Stimulated activated memory B cell treated with anti-CD40 and anti-IgM and Interleukin-4, amounts not matched to agents 10 μg/mL and 1 μg/mL and 100 μg/mL, for 72 hours (primary cell): ENCODE measurements at regions not wholly inside any gene's neighbourhood (a gene's known extent, or its start where the extent isn't known, plus 50 kb on each side); places are given as distances from the start of the nearest gene placed in this dataset.
"Not testable (repeated sequence)": the region's sequence is repeated elsewhere in the genome, so short reads cannot be mapped to it uniquely, and the experiment has no call there.

Experiments used
- ATAC-seq: fragments of 150-1000 bp; cut with Tn5 transposase; 2 replicates; pipeline ENCODE4 v1.10.0; 2021
- H3K27ac Mint-ChIP-seq: one replicate; pipeline ENCODE4 v1.8.0; 2022; ENCODE audit warnings: mild to moderate bottlenecking, mixed read lengths
- H3K27me3 Mint-ChIP-seq: one replicate; pipeline ENCODE4 v1.8.0; 2022; ENCODE audit warnings: mixed read lengths
- H3K36me3 Mint-ChIP-seq: one replicate; pipeline ENCODE4 v1.8.0; 2022; ENCODE audit warnings: mixed read lengths
- H3K4me1 Mint-ChIP-seq: one replicate; pipeline ENCODE4 v1.8.0; 2022; ENCODE audit warnings: mixed read lengths
- H3K4me3 Mint-ChIP-seq: one replicate; pipeline ENCODE4 v1.8.0; 2022; ENCODE audit warnings: mild to moderate bottlenecking, moderate library complexity, mixed read lengths
- H3K9me3 Mint-ChIP-seq: one replicate; pipeline ENCODE4 v1.8.0; 2022; ENCODE audit warnings: mixed read lengths

GRCh38 chr13:30072818-30073186, 222.4 kb upstream of the UBL3 start:
- H3K27ac Mint-ChIP-seq, result no peak overlapping the region
- no peak for ATAC-seq
- H3K36me3 Mint-ChIP-seq, result no peaks in the 10 kb centered on the region
- peaks cover 3% of the 10 kb centered on the region for H3K4me1 Mint-ChIP-seq
- peaks cover 18% of the 10 kb centered on the region for H3K27me3 Mint-ChIP-seq
- H3K4me3 Mint-ChIP-seq, result no peak overlapping the region
- H3K9me3 Mint-ChIP-seq, result no peaks in the 10 kb centered on the region

DNA sequence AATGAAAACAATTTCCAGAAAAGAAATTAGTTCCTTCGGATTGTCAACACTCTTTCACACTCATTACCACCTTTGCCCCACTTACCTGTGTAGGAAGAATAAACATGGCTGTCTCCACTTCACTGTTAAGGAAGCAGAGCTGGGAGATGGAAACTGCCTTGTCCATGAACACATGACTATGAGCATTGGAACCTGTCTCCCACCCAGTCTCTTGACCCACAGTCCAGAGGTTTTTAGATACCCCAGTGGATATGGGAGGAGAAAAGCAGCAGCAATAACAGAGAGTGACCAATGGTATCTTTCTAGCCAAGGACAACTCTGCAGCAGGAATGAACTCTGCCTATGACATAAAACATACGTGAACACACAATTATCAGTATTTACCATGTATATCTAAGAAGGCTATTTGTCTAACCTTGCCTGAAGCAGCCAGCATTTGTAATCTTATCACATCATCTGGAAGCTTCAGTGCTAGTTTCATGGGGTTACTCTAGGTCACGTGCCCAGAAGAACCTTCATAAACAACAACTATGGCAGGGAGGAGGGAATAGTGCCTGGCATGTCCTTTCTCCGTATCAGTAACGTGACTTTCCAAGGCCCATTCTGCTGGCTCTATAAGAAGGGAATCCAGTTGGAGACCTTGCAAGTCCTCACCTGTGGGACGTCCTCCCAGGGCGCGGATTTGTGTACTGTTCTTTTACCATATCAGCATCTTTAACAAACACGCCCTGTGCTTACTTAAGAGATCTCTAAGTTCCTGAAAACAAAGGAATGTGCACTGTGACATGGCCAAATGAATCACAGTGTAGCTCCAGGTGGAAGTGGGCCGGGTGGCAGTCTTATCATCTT, 221.8 kb upstream of the UBL3 start:
- no peaks in the 10 kb centered on the region for H3K4me1 Mint-ChIP-seq
- no peak overlapping the region for H3K27ac Mint-ChIP-seq
- H3K36me3 Mint-ChIP-seq, result no peaks in the 10 kb centered on the region
- H3K4me3 Mint-ChIP-seq, result no peak overlapping the region
- peaks cover 18% of the 10 kb centered on the region for H3K27me3 Mint-ChIP-seq
- no peaks in the 10 kb centered on the region for H3K9me3 Mint-ChIP-seq
- no peak for ATAC-seq

DNA sequence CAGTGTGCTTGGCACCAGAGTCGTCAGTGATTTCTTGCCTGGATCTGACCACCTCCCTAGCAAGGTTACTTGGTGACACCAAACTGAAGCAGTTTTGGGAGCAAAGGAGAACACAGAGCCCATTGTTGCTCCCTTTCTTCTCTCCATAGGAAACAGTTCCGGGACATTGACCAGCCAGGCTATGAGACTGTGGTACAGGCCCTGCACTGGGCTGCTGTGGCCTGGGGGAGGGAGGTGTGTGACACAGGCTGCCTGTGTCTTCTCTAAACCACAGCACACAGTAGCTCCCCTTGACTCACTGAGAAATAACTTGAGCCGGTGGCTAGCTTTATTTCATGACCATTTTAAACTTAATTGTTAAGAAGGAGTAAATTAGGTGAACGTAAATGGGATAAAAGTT, 214.8 kb upstream of the UBL3 start:
- no peak overlapping the region for H3K27ac Mint-ChIP-seq

DNA sequence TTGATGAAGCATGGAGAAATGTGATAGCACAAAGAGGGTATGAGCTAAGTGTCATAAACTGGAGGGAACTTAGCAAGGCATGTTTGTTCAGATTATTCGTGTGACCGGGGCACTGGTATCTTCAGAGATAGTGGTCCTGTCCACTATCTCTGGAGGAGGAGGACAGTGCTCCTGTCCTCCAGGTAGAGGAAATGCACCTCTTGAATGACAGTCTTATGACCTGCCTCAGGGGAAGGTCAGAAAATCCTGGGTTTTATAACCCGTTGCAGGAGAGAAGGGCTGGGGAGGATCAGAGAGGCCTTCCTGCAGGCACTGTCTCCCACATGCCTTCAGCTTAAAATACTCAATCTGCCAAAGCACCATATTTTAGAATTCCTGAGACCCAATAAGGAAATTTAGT, 213.5 kb upstream of the UBL3 start:
- Mint-ChIP-seq H3K36me3 (no peaks in the 10 kb centered on the region), H3K4me1 (no peaks in the 10 kb centered on the region), H3K27ac (no peak overlapping the region), H3K4me3 (no peak overlapping the region), H3K9me3 (no peaks in the 10 kb centered on the region), H3K27me3 (peaks cover 33% of the 10 kb centered on the region)
- ATAC-seq, result no peak

More for the DNA sequence above, 214.8 kb upstream of the UBL3 start:
- H3K9me3 Mint-ChIP-seq, result no peaks in the 10 kb centered on the region
- H3K4me3 Mint-ChIP-seq, result no peak overlapping the region
- H3K27me3 Mint-ChIP-seq, result peaks cover 38% of the 10 kb centered on the region
- ATAC-seq, result no peak
- no peaks in the 10 kb centered on the region for H3K36me3 Mint-ChIP-seq
- no peaks in the 10 kb centered on the region for H3K4me1 Mint-ChIP-seq

- no peak overlapping the region for H3K27ac Mint-ChIP-seq
- peaks cover 33% of the 10 kb centered on the region for H3K27me3 Mint-ChIP-seq
- no peaks in the 10 kb centered on the region for H3K36me3 Mint-ChIP-seq
These were observed 210.8 kb upstream of the UBL3 start for GRCh38 chr13:30061217-30061616.

DNA sequence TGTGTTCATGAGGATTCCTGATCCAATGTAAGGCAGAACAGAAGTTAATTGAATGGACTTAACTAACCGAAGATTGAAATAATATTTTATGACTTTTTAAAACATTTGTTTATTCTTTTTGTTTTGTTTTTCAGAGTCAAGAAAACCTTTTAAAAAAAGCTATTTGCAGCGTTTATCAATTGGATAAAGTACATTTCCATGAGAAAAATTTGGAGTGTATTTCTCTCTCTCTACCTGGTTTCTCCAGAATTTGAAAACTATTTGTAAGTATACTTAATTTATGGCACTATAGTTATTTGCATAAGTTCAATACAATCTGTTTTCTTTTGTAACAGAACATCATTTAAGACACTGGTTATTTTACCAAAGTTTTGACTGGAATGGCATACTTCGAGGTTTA, 208.0 kb upstream of the UBL3 start:
- Mint-ChIP-seq H3K4me3 (no peak overlapping the region), H3K4me1 (no peaks in the 10 kb centered on the region), H3K9me3 (no peaks in the 10 kb centered on the region), H3K27ac (no peak overlapping the region), H3K27me3 (peaks cover 27% of the 10 kb centered on the region), H3K36me3 (no peaks in the 10 kb centered on the region)
- ATAC-seq, result no peak

More at GRCh38 chr13:30061217-30061616, 210.8 kb upstream of the UBL3 start:
- no peak for ATAC-seq
- Mint-ChIP-seq H3K4me3 (no peak overlapping the region), H3K9me3 (no peaks in the 10 kb centered on the region), H3K4me1 (no peaks in the 10 kb centered on the region)

- peaks cover 10% of the 10 kb centered on the region for H3K27me3 Mint-ChIP-seq
- ATAC-seq, H3K4me1 Mint-ChIP-seq, H3K9me3 Mint-ChIP-seq, H3K27ac Mint-ChIP-seq, H3K36me3 Mint-ChIP-seq, H3K4me3 Mint-ChIP-seq: not testable (repeated sequence)
These were observed 204.1 kb upstream of the UBL3 start for GRCh38 chr13:30054546-30054945.

GRCh38 chr13:30053939-30054338, 203.5 kb upstream of the UBL3 start:
- peaks cover 16% of the 10 kb centered on the region for H3K27me3 Mint-ChIP-seq
- peaks cover 5% of the 10 kb centered on the region for H3K4me1 Mint-ChIP-seq
- no peak overlapping the region for H3K27ac Mint-ChIP-seq
- ATAC-seq, result no peak
- H3K4me3 Mint-ChIP-seq, result no peak overlapping the region
- H3K36me3 Mint-ChIP-seq, result no peaks in the 10 kb centered on the region
- H3K9me3 Mint-ChIP-seq, result no peaks in the 10 kb centered on the region

- no peak for ATAC-seq
- H3K27me3 Mint-ChIP-seq, result peaks cover 21% of the 10 kb centered on the region
- peaks cover 10% of the 10 kb centered on the region for H3K4me1 Mint-ChIP-seq
- no peak overlapping the region for H3K27ac Mint-ChIP-seq
- no peak overlapping the region for H3K4me3 Mint-ChIP-seq
- no peaks in the 10 kb centered on the region for H3K9me3 Mint-ChIP-seq
- H3K36me3 Mint-ChIP-seq, result no peaks in the 10 kb centered on the region
These were observed 201.7 kb upstream of the UBL3 start for GRCh38 chr13:30052120-30052519.

DNA sequence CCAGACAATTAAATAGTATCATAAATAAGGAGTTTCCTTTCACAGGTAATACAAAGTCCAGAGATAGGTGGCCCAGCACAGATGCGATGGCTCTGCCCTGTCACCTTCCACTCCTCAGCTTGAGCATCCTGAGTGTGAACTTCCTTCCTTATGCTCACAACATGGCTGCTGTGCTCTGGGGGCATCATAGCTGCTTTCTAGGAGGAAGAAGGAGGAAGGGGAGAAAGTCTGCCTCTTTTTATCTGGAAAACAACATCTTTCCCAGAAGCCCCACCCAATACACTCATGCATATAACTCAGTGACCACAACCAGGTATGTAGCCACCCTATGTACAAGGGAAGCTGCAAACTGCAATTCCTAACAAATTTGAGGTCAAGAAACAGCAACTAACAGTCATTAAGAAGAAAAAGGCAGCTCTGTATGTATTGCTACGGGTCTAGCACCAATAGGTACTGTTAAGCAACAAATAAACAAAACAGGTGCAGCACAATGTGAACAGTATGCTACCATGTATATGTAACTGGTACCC, 201.2 kb upstream of the UBL3 start:
- H3K36me3 Mint-ChIP-seq, result no peaks in the 10 kb centered on the region
- H3K9me3 Mint-ChIP-seq, result no peaks in the 10 kb centered on the region
- H3K4me1 Mint-ChIP-seq, result peaks cover 12% of the 10 kb centered on the region
- no peak overlapping the region for H3K27ac Mint-ChIP-seq
- no peak for ATAC-seq
- no peak overlapping the region for H3K4me3 Mint-ChIP-seq
- H3K27me3 Mint-ChIP-seq, result peaks cover 21% of the 10 kb centered on the region

- no peak overlapping the region for H3K27ac Mint-ChIP-seq
- no peaks in the 10 kb centered on the region for H3K36me3 Mint-ChIP-seq
- peaks cover 21% of the 10 kb centered on the region for H3K27me3 Mint-ChIP-seq
- ATAC-seq, result no peak
- peaks cover 12% of the 10 kb centered on the region for H3K4me1 Mint-ChIP-seq
- no peak overlapping the region for H3K4me3 Mint-ChIP-seq
- no peaks in the 10 kb centered on the region for H3K9me3 Mint-ChIP-seq
These were observed 199.3 kb upstream of the UBL3 start for GRCh38 chr13:30049692-30050091.

- no peak overlapping the region for H3K27ac Mint-ChIP-seq
- ATAC-seq, result peak; percentile 75
These were observed 196.9 kb upstream of the UBL3 start for GRCh38 chr13:30047154-30047874.

DNA sequence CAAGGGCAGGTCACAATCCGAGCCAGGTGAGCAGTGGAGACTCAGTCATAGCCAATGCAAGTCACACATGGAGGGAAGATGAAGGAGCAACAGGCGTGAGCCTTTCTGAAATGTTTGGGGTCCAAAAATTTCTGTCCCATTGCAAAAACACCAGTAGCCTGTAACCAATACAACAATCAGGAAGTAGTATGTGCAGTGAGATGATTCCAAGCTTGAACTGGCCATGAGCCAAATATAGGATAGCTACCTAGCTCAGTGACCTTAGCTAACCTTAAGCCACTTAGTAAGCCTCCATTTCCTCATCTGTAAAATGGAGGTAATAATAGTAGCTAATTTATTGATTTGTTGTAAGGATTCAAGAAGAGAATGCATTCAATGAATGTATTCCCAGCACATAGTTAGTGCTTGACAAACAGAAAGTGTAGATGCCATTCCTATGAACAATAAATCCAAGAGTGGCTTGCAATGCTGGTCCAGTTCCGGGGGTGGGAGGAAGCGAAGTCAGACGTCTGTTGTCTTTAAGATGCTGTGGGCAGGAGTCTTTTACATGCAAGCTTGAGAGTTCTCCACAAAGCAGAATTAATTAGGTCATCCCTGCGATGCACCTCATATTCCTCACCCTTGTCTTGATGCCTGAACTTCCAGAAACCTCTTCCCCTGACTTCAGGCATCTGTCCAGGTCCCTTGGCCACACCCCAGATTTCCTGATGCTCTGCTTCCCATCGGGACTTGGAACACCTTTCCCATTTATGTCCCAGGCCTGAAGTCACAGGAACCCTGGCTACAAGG, 195.7 kb upstream of the UBL3 start:
- Mint-ChIP-seq H3K27ac (no peak overlapping the region), H3K27me3 (peaks cover 13% of the 10 kb centered on the region), H3K4me1 (peaks cover 7% of the 10 kb centered on the region), H3K4me3 (no peak overlapping the region), H3K9me3 (no peaks in the 10 kb centered on the region), H3K36me3 (no peaks in the 10 kb centered on the region)
- no peak for ATAC-seq

More at GRCh38 chr13:30047154-30047874, 196.9 kb upstream of the UBL3 start:
- no peaks in the 10 kb centered on the region for H3K9me3 Mint-ChIP-seq
- H3K4me1 Mint-ChIP-seq, result peaks cover 12% of the 10 kb centered on the region
- no peak overlapping the region for H3K4me3 Mint-ChIP-seq
- peaks cover 12% of the 10 kb centered on the region for H3K27me3 Mint-ChIP-seq
- H3K36me3 Mint-ChIP-seq, result no peaks in the 10 kb centered on the region

DNA sequence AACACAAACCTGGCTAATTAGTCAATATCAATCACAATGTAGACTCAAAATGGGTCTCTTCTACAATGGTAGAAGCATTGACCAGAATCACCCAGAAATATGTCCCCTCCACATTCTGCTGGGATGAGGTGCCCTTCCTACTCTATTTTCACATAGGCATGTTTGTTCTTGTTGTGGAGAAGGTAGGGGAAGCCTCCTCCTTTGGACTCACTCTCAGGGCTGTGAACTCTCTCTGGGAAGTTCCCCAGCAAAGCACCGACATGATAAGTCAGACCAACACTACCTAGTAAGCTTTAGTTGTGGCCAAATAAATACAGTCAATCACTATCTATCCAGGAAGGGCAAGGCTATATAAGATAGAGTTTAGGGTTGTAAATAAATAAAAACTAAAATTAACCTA, 194.5 kb upstream of the UBL3 start:
- no peak overlapping the region for H3K4me3 Mint-ChIP-seq
- no peak for ATAC-seq
- no peaks in the 10 kb centered on the region for H3K36me3 Mint-ChIP-seq
- H3K27ac Mint-ChIP-seq, result no peak overlapping the region
- no peaks in the 10 kb centered on the region for H3K9me3 Mint-ChIP-seq
- peaks cover 25% of the 10 kb centered on the region for H3K27me3 Mint-ChIP-seq
- peaks cover 7% of the 10 kb centered on the region for H3K4me1 Mint-ChIP-seq

DNA sequence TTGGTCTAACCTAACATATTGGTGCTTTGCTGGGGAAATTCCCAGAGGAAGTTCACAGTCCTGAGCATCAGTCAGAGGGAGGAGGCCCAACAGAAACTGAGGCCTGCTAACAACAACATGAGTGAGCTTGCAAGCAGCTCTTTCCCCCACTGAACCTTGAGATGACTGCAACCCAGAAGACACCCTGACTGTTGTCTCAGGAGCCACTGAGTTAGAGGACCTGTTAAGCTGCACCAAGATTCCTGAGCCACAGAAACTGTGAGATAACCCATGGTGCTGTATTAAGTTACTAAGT, 193.2 kb upstream of the UBL3 start:
- no peaks in the 10 kb centered on the region for H3K36me3 Mint-ChIP-seq
- H3K4me3 Mint-ChIP-seq, result no peak overlapping the region
- no peak overlapping the region for H3K27ac Mint-ChIP-seq
- H3K9me3 Mint-ChIP-seq, result no peaks in the 10 kb centered on the region
- peaks cover 7% of the 10 kb centered on the region for H3K4me1 Mint-ChIP-seq
- H3K27me3 Mint-ChIP-seq, result peaks cover 27% of the 10 kb centered on the region
- no peak for ATAC-seq
